ENCODE measurements at regions not wholly inside any gene's neighbourhood (a gene's known extent, or its start where the extent isn't known, plus 50 kb on each side); places are given as distances from the start of the nearest gene placed in this dataset.

DNA sequence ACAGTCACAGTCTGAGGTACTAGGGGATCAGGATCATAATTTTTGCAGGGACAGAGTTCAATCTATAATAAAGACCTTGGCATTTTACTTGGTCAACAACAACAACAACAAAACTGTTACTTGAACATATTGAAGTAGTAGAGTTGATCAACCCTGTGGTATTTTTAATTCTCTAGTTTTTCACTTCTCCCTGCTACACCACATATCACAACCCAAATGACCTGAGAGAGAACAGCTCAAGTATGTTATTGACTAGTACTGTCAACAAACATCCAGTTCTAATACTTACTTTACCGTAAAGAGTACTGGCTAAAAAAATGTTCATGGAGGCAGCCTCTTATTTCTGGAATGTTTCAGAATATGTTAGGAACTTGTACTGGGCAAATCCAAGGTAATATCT is 90.5 kb upstream of the FAM3C start:
- H4K5ac ChIP-seq (ENCODE audit: low read length): no peak overlapping the region
- H3K36me3 ChIP-seq (ENCODE audit: control insufficient read depth, insufficient read depth, low read length): no peaks in the 10 kb centered on the region
- no peak for DNase-seq
- H3K4me3 ChIP-seq (ENCODE audit: low read length): no peak overlapping the region
- no peak overlapping the region for H3K27ac ChIP-seq (ENCODE audit: low read depth, low read length)
- no peak overlapping the region for H4K8ac ChIP-seq (ENCODE audit: low read depth, low read length)
- H3K79me2 ChIP-seq (ENCODE audit: control insufficient read depth, insufficient read depth, low read length): no peaks in the 10 kb centered on the region
- no peak overlapping the region for H3K4me2 ChIP-seq (ENCODE audit: low read length)
- H3K56ac ChIP-seq (ENCODE audit: low read length): no peak overlapping the region
- H3K4ac ChIP-seq (ENCODE audit: low read depth, low read length): no peak overlapping the region
- H2AK5ac ChIP-seq (ENCODE audit: low read length): no peak overlapping the region
- no peak overlapping the region for H3K9ac ChIP-seq (ENCODE audit: low read length)
- H3K79me1 ChIP-seq (ENCODE audit: low read length): no peaks in the 10 kb centered on the region
- H3K4me1 ChIP-seq (ENCODE audit: control insufficient read depth, low read depth, low read length): no peaks in the 10 kb centered on the region
- no peak overlapping the region for H2BK5ac ChIP-seq (ENCODE audit: low read length)
- no peak overlapping the region for H3K23ac ChIP-seq (ENCODE audit: low read length)
- WGBS (ENCODE audit: extremely low coverage, insufficient coverage, low lambda C conversion rate): no CpG with 5 or more reads among the region's 1 CpG
- H3K27me3 ChIP-seq (ENCODE audit: insufficient read depth, low read length, poor library complexity): no peaks in the 10 kb centered on the region
- no peak overlapping the region for H3K18ac ChIP-seq (ENCODE audit: low read length)
- H2BK120ac ChIP-seq (ENCODE audit: low read depth, low read length): no peak overlapping the region
- H2BK15ac ChIP-seq (replicated peaks; ENCODE audit: low read depth): no peak overlapping the region

DNA sequence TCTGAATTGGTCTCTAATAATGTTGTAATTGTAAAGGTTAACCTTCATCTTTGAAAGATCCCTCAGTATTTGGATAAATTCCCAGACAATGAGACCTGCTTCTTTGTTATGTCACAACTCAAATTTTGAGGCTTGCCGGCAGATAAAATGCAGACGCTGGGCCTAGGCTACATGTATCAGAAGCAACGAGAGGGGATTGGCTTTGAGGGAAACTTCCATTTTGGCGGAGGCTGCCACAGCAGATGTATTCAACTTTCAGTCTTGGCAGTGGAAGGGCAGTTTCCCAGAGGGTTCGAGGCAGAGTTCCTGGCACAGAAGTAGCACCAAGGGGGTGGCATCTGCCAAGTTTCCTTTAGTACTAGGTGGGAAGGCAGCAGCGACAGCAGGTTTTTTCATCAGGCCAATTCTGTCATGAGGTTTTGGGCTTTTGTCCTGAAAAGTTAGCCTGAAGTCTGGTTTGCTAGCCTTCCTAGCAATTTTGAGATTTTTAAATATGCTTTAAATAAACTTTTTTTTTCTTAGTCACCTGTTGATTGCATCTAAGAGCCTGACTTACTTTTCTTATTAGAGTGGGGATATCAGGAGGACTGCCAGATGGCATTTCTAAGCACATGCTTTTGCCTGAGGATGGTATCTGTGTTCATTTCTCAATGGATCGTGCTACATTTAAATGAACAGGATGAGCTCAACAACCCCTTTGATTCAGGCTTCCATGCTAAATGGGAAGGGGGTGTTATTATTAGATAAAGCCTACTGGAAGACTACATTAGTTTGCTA is 89.5 kb upstream of the FAM3C start:
- no peak for DNase-seq
- Histone ChIP-seq H3K56ac (ENCODE audit: low read length) (no peak overlapping the region), H2BK120ac (ENCODE audit: low read depth, low read length) (no peak overlapping the region), H2BK5ac (ENCODE audit: low read length) (no peak overlapping the region), H3K4me3 (ENCODE audit: low read length) (no peak overlapping the region), H3K4me1 (ENCODE audit: control insufficient read depth, low read depth, low read length) (no peaks in the 10 kb centered on the region), H3K4ac (ENCODE audit: low read depth, low read length) (no peak overlapping the region), H3K27me3 (ENCODE audit: insufficient read depth, low read length, poor library complexity) (no peaks in the 10 kb centered on the region), H4K8ac (ENCODE audit: low read depth, low read length) (no peak overlapping the region), H3K9ac (ENCODE audit: low read length) (no peak overlapping the region), H3K18ac (ENCODE audit: low read length) (no peak overlapping the region), H3K27ac (ENCODE audit: low read depth, low read length) (no peak overlapping the region), H2AK5ac (ENCODE audit: low read length) (no peak overlapping the region), H2BK15ac (replicated peaks; ENCODE audit: low read depth) (no peak overlapping the region), H3K79me1 (ENCODE audit: low read length) (no peaks in the 10 kb centered on the region), H3K36me3 (ENCODE audit: control insufficient read depth, insufficient read depth, low read length) (no peaks in the 10 kb centered on the region), H3K4me2 (ENCODE audit: low read length) (no peak overlapping the region), H4K5ac (ENCODE audit: low read length) (no peak overlapping the region), H3K23ac (ENCODE audit: low read length) (no peak overlapping the region), H3K79me2 (ENCODE audit: control insufficient read depth, insufficient read depth, low read length) (no peaks in the 10 kb centered on the region)
- no CpG with 5 or more reads among the region's 7 CpGs for WGBS (ENCODE audit: extremely low coverage, insufficient coverage, low lambda C conversion rate)

DNA sequence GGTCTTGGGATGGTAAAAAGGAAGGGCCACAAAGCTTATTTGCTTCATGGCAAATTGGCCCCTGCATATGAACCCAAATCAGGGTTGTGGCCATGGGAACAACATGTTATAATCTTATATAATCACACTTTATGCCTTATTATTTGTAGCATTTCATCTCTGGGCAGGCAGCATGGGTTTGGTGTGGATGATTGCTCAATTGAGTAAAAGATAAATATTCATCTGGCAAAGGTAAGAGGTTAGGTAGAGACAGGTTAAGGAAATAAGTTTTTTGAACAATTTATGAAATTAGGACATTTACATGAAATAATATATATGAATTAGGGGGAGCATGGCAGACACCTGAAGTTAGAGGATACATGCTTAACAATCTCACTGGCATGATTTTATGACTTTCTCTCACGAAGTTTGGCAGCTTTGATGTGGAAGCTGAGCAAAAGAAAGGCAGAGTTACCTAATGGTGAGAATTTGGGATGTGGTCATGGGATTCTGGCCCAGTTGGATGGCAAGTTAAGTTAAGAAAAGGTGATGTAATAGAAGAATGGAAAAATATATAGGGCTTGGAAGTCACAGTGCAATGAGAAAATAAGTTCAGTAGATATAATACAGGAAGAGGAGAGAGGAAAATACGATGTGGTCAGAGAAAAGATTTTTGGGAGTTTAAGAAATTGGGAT is 88.1 kb upstream of the FAM3C start:
- no peak overlapping the region for H4K8ac ChIP-seq (ENCODE audit: low read depth, low read length)
- H3K23ac ChIP-seq (ENCODE audit: low read length): no peak overlapping the region
- H3K36me3 ChIP-seq (ENCODE audit: control insufficient read depth, insufficient read depth, low read length): no peaks in the 10 kb centered on the region
- no peak overlapping the region for H3K27ac ChIP-seq (ENCODE audit: low read depth, low read length)
- no peak overlapping the region for H3K18ac ChIP-seq (ENCODE audit: low read length)
- H3K4ac ChIP-seq (ENCODE audit: low read depth, low read length): no peak overlapping the region
- no peak overlapping the region for H3K4me3 ChIP-seq (ENCODE audit: low read length)
- H2BK120ac ChIP-seq (ENCODE audit: low read depth, low read length): no peak overlapping the region
- H3K4me2 ChIP-seq (ENCODE audit: low read length): no peak overlapping the region
- H3K79me2 ChIP-seq (ENCODE audit: control insufficient read depth, insufficient read depth, low read length): no peaks in the 10 kb centered on the region
- no peaks in the 10 kb centered on the region for H3K4me1 ChIP-seq (ENCODE audit: control insufficient read depth, low read depth, low read length)
- no peak overlapping the region for H3K56ac ChIP-seq (ENCODE audit: low read length)
- no peak overlapping the region for H3K9ac ChIP-seq (ENCODE audit: low read length)
- WGBS (ENCODE audit: extremely low coverage, insufficient coverage, low lambda C conversion rate): 100% methylated on average over 1 of the region's 2 CpGs
- no peak overlapping the region for H4K5ac ChIP-seq (ENCODE audit: low read length)
- H3K27me3 ChIP-seq (ENCODE audit: insufficient read depth, low read length, poor library complexity): no peaks in the 10 kb centered on the region
- DNase-seq: no peak
- H3K79me1 ChIP-seq (ENCODE audit: low read length): no peaks in the 10 kb centered on the region
- no peak overlapping the region for H2BK15ac ChIP-seq (replicated peaks; ENCODE audit: low read depth)
- no peak overlapping the region for H2AK5ac ChIP-seq (ENCODE audit: low read length)
- no peak overlapping the region for H2BK5ac ChIP-seq (ENCODE audit: low read length)

DNA sequence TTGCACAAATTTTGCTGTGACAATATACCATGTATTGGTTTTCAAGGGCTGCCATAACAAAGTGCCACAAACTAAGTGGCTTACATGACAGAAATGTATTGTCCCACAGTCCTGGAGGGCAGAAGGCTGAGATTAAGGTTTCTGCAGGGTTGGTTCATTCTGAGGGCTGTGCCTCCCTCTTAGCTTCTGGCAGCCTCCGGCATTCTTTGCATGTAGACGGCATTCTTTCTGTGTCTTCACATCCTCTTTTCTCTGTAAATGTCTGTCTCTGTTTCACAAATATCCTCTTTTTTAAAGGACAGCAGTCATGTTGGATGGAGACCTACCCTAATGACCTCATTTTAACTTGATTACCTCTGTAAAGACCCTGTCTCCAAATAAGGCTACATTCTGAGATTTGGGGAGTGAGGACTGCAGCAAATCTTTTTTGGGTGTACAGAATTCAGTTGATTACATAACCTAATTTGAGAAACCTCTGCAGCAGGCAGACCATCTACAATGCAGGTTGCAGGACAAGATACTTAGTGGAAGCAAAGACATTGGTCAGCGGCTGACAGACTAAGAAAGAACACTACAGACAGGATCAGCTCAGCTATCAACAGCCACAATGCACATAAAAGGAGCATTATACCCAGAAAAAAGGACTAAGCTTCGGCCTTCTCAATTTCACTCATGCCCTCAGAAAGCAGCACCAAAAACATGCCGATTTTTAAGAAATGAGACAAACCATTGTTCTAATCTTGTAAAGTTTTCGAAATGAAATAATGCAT is 84.6 kb upstream of the FAM3C start:
- H2BK120ac ChIP-seq (ENCODE audit: low read depth, low read length): no peak overlapping the region
- H3K36me3 ChIP-seq (ENCODE audit: control insufficient read depth, insufficient read depth, low read length): no peaks in the 10 kb centered on the region
- H3K4me2 ChIP-seq (ENCODE audit: low read length): no peak overlapping the region
- no peak overlapping the region for H4K5ac ChIP-seq (ENCODE audit: low read length)
- H3K23ac ChIP-seq (ENCODE audit: low read length): no peak overlapping the region
- H3K56ac ChIP-seq (ENCODE audit: low read length): peak overlapping the region; percentile 43
- H3K79me1 ChIP-seq (ENCODE audit: low read length): no peaks in the 10 kb centered on the region
- H4K8ac ChIP-seq (ENCODE audit: low read depth, low read length): no peak overlapping the region
- H3K9ac ChIP-seq (ENCODE audit: low read length): no peak overlapping the region
- no peak overlapping the region for H2BK5ac ChIP-seq (ENCODE audit: low read length)
- no CpG with 5 or more reads among the region's 6 CpGs for WGBS (ENCODE audit: extremely low coverage, insufficient coverage, low lambda C conversion rate)
- no peaks in the 10 kb centered on the region for H3K79me2 ChIP-seq (ENCODE audit: control insufficient read depth, insufficient read depth, low read length)
- no peak overlapping the region for H2BK15ac ChIP-seq (replicated peaks; ENCODE audit: low read depth)
- no peak overlapping the region for H3K27ac ChIP-seq (ENCODE audit: low read depth, low read length)
- H3K4ac ChIP-seq (ENCODE audit: low read depth, low read length): no peak overlapping the region
- H3K4me1 ChIP-seq (ENCODE audit: control insufficient read depth, low read depth, low read length): no peaks in the 10 kb centered on the region
- no peak overlapping the region for H3K4me3 ChIP-seq (ENCODE audit: low read length)
- no peak overlapping the region for H3K18ac ChIP-seq (ENCODE audit: low read length)
- H2AK5ac ChIP-seq (ENCODE audit: low read length): no peak overlapping the region
- peak; percentile 59 for DNase-seq
- no peaks in the 10 kb centered on the region for H3K27me3 ChIP-seq (ENCODE audit: insufficient read depth, low read length, poor library complexity)

DNA sequence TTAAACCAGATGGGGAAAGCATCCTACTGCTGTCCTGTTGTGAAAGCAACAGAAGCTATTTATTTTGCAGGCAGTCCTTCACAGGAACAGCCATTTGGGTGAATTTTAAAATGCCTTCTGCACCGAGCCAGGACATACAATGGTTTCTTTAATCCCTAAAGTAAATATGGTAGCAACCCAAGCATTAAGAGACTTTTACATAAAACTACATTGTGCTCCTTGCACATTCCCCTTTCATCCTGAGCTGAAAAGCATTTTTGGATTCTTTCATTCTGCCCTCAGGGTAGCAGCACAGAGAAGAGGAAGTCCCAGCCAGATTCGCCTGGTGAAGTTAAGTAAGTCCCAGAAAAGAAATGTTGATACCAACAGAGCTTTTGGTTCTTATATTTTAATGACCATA is 84.0 kb upstream of the FAM3C start:
- no peak overlapping the region for H3K4ac ChIP-seq (ENCODE audit: low read depth, low read length)

More for the DNA sequence above, 84.0 kb upstream of the FAM3C start:
- Histone ChIP-seq H3K9ac (ENCODE audit: low read length) (no peak overlapping the region), H4K5ac (ENCODE audit: low read length) (no peak overlapping the region), H3K36me3 (ENCODE audit: control insufficient read depth, insufficient read depth, low read length) (no peaks in the 10 kb centered on the region), H3K27ac (ENCODE audit: low read depth, low read length) (no peak overlapping the region), H3K23ac (ENCODE audit: low read length) (no peak overlapping the region), H3K56ac (ENCODE audit: low read length) (no peak overlapping the region), H3K4me1 (ENCODE audit: control insufficient read depth, low read depth, low read length) (no peaks in the 10 kb centered on the region), H2BK5ac (ENCODE audit: low read length) (no peak overlapping the region), H3K4me3 (ENCODE audit: low read length) (no peak overlapping the region), H2BK120ac (ENCODE audit: low read depth, low read length) (no peak overlapping the region), H2AK5ac (ENCODE audit: low read length) (no peak overlapping the region), H3K27me3 (ENCODE audit: insufficient read depth, low read length, poor library complexity) (no peaks in the 10 kb centered on the region), H4K8ac (ENCODE audit: low read depth, low read length) (no peak overlapping the region), H3K79me2 (ENCODE audit: control insufficient read depth, insufficient read depth, low read length) (no peaks in the 10 kb centered on the region), H3K18ac (ENCODE audit: low read length) (no peak overlapping the region), H3K79me1 (ENCODE audit: low read length) (no peaks in the 10 kb centered on the region), H3K4me2 (ENCODE audit: low read length) (no peak overlapping the region), H2BK15ac (replicated peaks; ENCODE audit: low read depth) (no peak overlapping the region)
- WGBS (ENCODE audit: extremely low coverage, insufficient coverage, low lambda C conversion rate): no CpG with 5 or more reads among the region's 2 CpGs
- peak; percentile 57 for DNase-seq

All from mesendoderm (in vitro differentiated cells).